K562 (cell line): ENCODE measurements at regions not wholly inside any gene's neighbourhood (a gene's known extent, or its start where the extent isn't known, plus 50 kb on each side); places are given as distances from the start of the nearest gene placed in this dataset.

Experiments used
- ATAC-seq: fragments of 200-7000 bp; cut with Tn5 transposase; 3 replicates; pipeline ENCODE4 v1.9.1; 2020; ENCODE audit warnings: moderate library complexity
- BruUV-seq: library from RNA; stranded (reverse); fragments of 400-500 nt; replicated peaks from 2 replicates; lab custom pipeline; 2021; lab: Mats Ljungman, UMichigan
- CTCF ChIA-PET: fragments of 300-600 bp; formaldehyde crosslinking; extraction: SDS; loops from one replicate; lab custom pipeline; 2021; ENCODE audit warnings: low intra/inter-chr PET ratio; lab: Yijun Ruan, JAX
- POLR2A ChIA-PET: fragments of 300-600, 350-650 bp; sonication (Branson Sonifier 250); formaldehyde crosslinking; extraction: SDS; loops from one replicate; lab custom pipeline; 2021; ENCODE audit warnings: antibody characterized with exemption, inconsistent platforms; lab: Yijun Ruan, JAX
- DNase-seq, 4 experiments: peaks; one replicate each; pipeline versions ENCODE4 v3.0.0 to v3.0.0-alpha.2; 2011 to 2018; ENCODE audit warnings: low spot score in 3 of 4, mixed read lengths in 3 of 4; ENCODE audit errors: extremely low read depth in 1 of 4
- FAIRE-seq: peaks from 2 replicates; lab custom pipeline; 2011; peaks lifted over from hg19 to GRCh38; lab: Jason Lieb, UNC
- H2AFZ ChIP-seq: 2 replicates; pipeline ENCODE4 v1.6.0; 2011; ENCODE audit warnings: low read depth, low read length, control low read depth, inconsistent platforms
- H3K27ac ChIP-seq: fragments of 200-600 bp; 3 replicates; pipeline ENCODE4 v1.8.0; 2011; ENCODE audit warnings: low read depth, mild to moderate bottlenecking, control low read depth, inconsistent platforms, low read length, moderate library complexity, mixed read lengths; ENCODE audit errors: extremely low read depth
- H3K27me3 ChIP-seq, 2 experiments: fragments of 300-600 bp in 1 of 2; 2 replicates in 1 of 2; 3 replicates in 1 of 2; pipeline versions ENCODE4 v1.6.0 to v1.8.0; 2011; ENCODE audit warnings: inconsistent platforms in 2 of 2, low read length in 2 of 2, mild to moderate bottlenecking in 1 of 2, mixed read lengths in 1 of 2, moderate library complexity in 1 of 2; ENCODE audit not compliant: control insufficient read depth in 2 of 2, insufficient read depth in 2 of 2
- H3K36me3 ChIP-seq: fragments of 300-600 bp; 3 replicates; pipeline ENCODE4 v1.8.0; 2011; ENCODE audit warnings: mild to moderate bottlenecking, low read length, inconsistent platforms; ENCODE audit not compliant: control insufficient read depth, insufficient read depth
- H3K4me1 ChIP-seq, 2 experiments: fragments of 200-600 bp in 1 of 2; replicated peaks in 1 of 2; 2 replicates in 1 of 2; 3 replicates in 1 of 2; pipeline versions ENCODE4 v1.5.1 to v1.8.0; 2011; ENCODE audit warnings: inconsistent platforms in 2 of 2, low read length in 2 of 2, mild to moderate bottlenecking in 1 of 2, mixed read lengths in 1 of 2, moderate library complexity in 1 of 2; ENCODE audit not compliant: control insufficient read depth in 2 of 2, insufficient read depth in 2 of 2
- H3K4me2 ChIP-seq: 2 replicates; pipeline ENCODE4 v1.6.1; 2011; ENCODE audit warnings: low read length, control low read depth, inconsistent platforms, mixed read lengths; ENCODE audit not compliant: insufficient read depth
- H3K4me3 ChIP-seq: fragments of 200-600 bp; sonication (generic), shearing (Covaris generic); 2 replicates; pipeline ENCODE4 v1.5.1; 2016; ENCODE audit warnings: control low read depth, inconsistent platforms
- H3K79me2 ChIP-seq: fragments of 200-600 bp; 3 replicates; pipeline ENCODE4 v1.8.0; 2011; ENCODE audit warnings: low read length, inconsistent platforms; ENCODE audit not compliant: control insufficient read depth, insufficient read depth
- H3K9ac ChIP-seq, 2 experiments: 2 replicates each; pipeline versions ENCODE4 v1.6.0 to v1.6.1; 2011; ENCODE audit warnings: low read depth in 2 of 2, low read length in 2 of 2, control low read depth in 1 of 2, inconsistent platforms in 1 of 2, mild to moderate bottlenecking in 1 of 2, mixed read lengths in 1 of 2; ENCODE audit not compliant: insufficient read depth in 1 of 2
- H3K9me1 ChIP-seq: one replicate; pipeline ENCODE4 v1.6.0; 2011; ENCODE audit warnings: inconsistent platforms, mild to moderate bottlenecking, low read length, moderate library complexity; ENCODE audit not compliant: control insufficient read depth, insufficient read depth
- H3K9me3 ChIP-seq: replicated peaks from 2 replicates; pipeline ENCODE4 v1.5.1; 2011; ENCODE audit warnings: low read depth, low read length, inconsistent platforms; ENCODE audit not compliant: control insufficient read depth, insufficient read depth
- H4K20me1 ChIP-seq: replicated peaks from 2 replicates; pipeline ENCODE4 v1.6.1; 2011; ENCODE audit warnings: low read length, inconsistent platforms, mixed read lengths; ENCODE audit not compliant: control insufficient read depth, insufficient read depth
- ASH1L ChIP-seq: fragments of 450-650 bp; IDR thresholded peaks from 2 replicates; pipeline ENCODE4 v1.6.1; 2018; ENCODE audit warnings: borderline replicate concordance, mild to moderate bottlenecking, low read depth; ENCODE audit not compliant: partially characterized antibody
- BCLAF1 ChIP-seq, 2 experiments: fragments of 450-650 bp in 1 of 2; IDR thresholded peaks; 2 replicates each; pipeline ENCODE4 v1.6.1; 2011 to 2017; ENCODE audit warnings: low read depth in 2 of 2, antibody characterized with exemption in 1 of 2, borderline replicate concordance in 1 of 2, low read length in 1 of 2, mild to moderate bottlenecking in 1 of 2, mixed read lengths in 1 of 2; ENCODE audit not compliant: control insufficient read depth in 1 of 2
- E2F4 ChIP-seq: sonication (generic); formaldehyde crosslinking; IDR thresholded peaks from 2 replicates; pipeline ENCODE4 v1.8.0; 2022; ENCODE audit warnings: mild to moderate bottlenecking, low read depth, missing genetic modification reagents
- HDGF ChIP-seq: fragments of 450-650 bp; IDR thresholded peaks from 2 replicates; pipeline ENCODE4 v1.6.1; 2016
- MNT ChIP-seq, 2 experiments: fragments of 450-650 bp; conservative IDR thresholded peaks; 2 replicates each; pipeline ENCODE4 v1.6.1; 2017; ENCODE audit warnings: mild to moderate bottlenecking in 2 of 2, moderate library complexity in 2 of 2
- NFE2 ChIP-seq: IDR thresholded peaks from 2 replicates; pipeline ENCODE4 v1.6.1; 2014; ENCODE audit warnings: antibody characterized with exemption, low read depth
- NR2F6 ChIP-seq: fragments of 450-650 bp; formaldehyde crosslinking; IDR thresholded peaks from 2 replicates; pipeline ENCODE4 v1.4.0; 2020; ENCODE audit warnings: mild to moderate bottlenecking
- PHF8 ChIP-seq: fragments of 200-600 bp; sonication (generic); IDR thresholded peaks from 2 replicates; pipeline ENCODE4 v1.6.1; 2012; ENCODE audit warnings: mixed run types, mild to moderate bottlenecking, inconsistent platforms, low read length, moderate library complexity, borderline replicate concordance
- PKNOX1 ChIP-seq: fragments of 450-650 bp; IDR thresholded peaks from 2 replicates; pipeline ENCODE4 v1.6.1; 2016
- POLR2AphosphoS2 ChIP-seq: IDR thresholded peaks from 2 replicates; pipeline ENCODE4 v1.6.1; 2012; ENCODE audit warnings: low read length, improper control_type of control experiment
- SAP30 ChIP-seq: fragments of 200-600 bp; sonication (generic); IDR thresholded peaks from 2 replicates; pipeline ENCODE4 v1.6.1; 2012; ENCODE audit warnings: borderline replicate concordance, low read depth, mild to moderate bottlenecking, moderate library complexity, low read length, control low read depth, inconsistent platforms; ENCODE audit not compliant: insufficient read depth, poor library complexity, severe bottlenecking
- TFAM ChIP-seq: fragments of 250-450 bp; sonication (Bioruptor Pico); conservative IDR thresholded peaks from 2 replicates; pipeline ENCODE4 v1.5.0; 2021; ENCODE audit warnings: mild to moderate bottlenecking, moderate library complexity
- XRCC5 ChIP-seq: fragments of 200-400 bp; formaldehyde crosslinking; IDR thresholded peaks from 2 replicates; pipeline ENCODE4 v1.6.1; 2017; ENCODE audit warnings: low read depth, mild to moderate bottlenecking, low read length
- ZKSCAN3 ChIP-seq: fragments of 250-450 bp; sonication (Bioruptor Pico); IDR thresholded peaks from 2 replicates; pipeline ENCODE4 v1.4.0; 2020
- WGBS: fragments of 100-300 bp; shearing (Covaris generic); methylation state at CpG from one replicate; pipeline ENCODE4 v1.1.6; 2016; ENCODE audit warnings: low coverage, mixed read lengths; ENCODE audit not compliant: insufficient coverage; ENCODE audit errors: missing lambda C conversion rate; 5-methylcytosine and 5-hydroxymethylcytosine counted together
- in situ Hi-C: fragments of 300-500 bp; cut with MboI; formaldehyde crosslinking; loops from 4 replicates; pipeline ENCODE4 v1.15.0; 2018; ENCODE audit warnings: inconsistent platforms, mixed read lengths
- intact Hi-C: fragments of 100-400 bp; cut with micrococcal nuclease; formaldehyde crosslinking; loops from 2 replicates; pipeline ENCODE4 v1.14.2; 2022

GRCh38 chrX:6985537-6985936 lies 162.0 kb upstream of the STS start (continued):
- TF ChIP-seq XRCC5 (no peak), POLR2AphosphoS2 (no peak), PHF8 (no peak), NR2F6 (no peak)

- no peak for FAIRE-seq
- Histone ChIP-seq H3K36me3 (no peaks in the 10 kb centered on the region), H3K27me3 (no peaks in the 10 kb centered on the region), H3K4me2 (no peak overlapping the region), H3K4me1 (no peaks in the 10 kb centered on the region), H3K9me1 (no peaks in the 10 kb centered on the region), H2AFZ (no peak overlapping the region), H3K4me3 (no peak overlapping the region), H3K9me3 (no peaks in the 10 kb centered on the region), H3K27ac (no peak overlapping the region), H4K20me1 (no peaks in the 10 kb centered on the region), H3K9ac (no peak overlapping the region), H3K79me2 (no peaks in the 10 kb centered on the region)
- no TSS peak for BruUV-seq
- CTCF ChIA-PET: no interaction called here
- intact Hi-C loops: no loop called here
- WGBS: 7% methylated on average over 8 of the region's 11 CpGs
- DNase-seq: no peak
- no peak for ATAC-seq
- POLR2A ChIA-PET: no interaction called here
- in situ Hi-C loops: no loop called here
- TF ChIP-seq ZKSCAN3 (CRISPR knock-in tag) (no peak), E2F4 (CRISPR knock-in tag) (no peak), SAP30 (no peak), TFAM (no peak), PKNOX1 (no peak), NFE2 (no peak), BCLAF1 (IDR thresholded peaks at IDR 0.05; ENCODE audit: borderline replicate concordance in 1 of 2, control insufficient read depth in 1 of 2, low read depth in 2 of 2, low read length in 1 of 2) (no peak), MNT (conservative IDR thresholded peaks at IDR 0.05) (no peak), ASH1L (no peak), HDGF (no peak)
These were observed 164.1 kb upstream of the STS start for GRCh38 chrX:6983207-6983955.
